GM12872 (cell line): ENCODE measurements at regions not wholly inside any gene's neighbourhood (a gene's known extent, or its start where the extent isn't known, plus 50 kb on each side); places are given as distances from the start of the nearest gene placed in this dataset.

Experiments used
- TF ChIP-seq, protein P1 (sequence below): IDR thresholded peaks from 3 replicates; pipeline ENCODE4 v1.5.1; 2011; ENCODE audit warnings: low read depth, mild to moderate bottlenecking, low read length, moderate library complexity; ENCODE audit not compliant: insufficient read depth

- TF ChIP-seq, protein P1, sequence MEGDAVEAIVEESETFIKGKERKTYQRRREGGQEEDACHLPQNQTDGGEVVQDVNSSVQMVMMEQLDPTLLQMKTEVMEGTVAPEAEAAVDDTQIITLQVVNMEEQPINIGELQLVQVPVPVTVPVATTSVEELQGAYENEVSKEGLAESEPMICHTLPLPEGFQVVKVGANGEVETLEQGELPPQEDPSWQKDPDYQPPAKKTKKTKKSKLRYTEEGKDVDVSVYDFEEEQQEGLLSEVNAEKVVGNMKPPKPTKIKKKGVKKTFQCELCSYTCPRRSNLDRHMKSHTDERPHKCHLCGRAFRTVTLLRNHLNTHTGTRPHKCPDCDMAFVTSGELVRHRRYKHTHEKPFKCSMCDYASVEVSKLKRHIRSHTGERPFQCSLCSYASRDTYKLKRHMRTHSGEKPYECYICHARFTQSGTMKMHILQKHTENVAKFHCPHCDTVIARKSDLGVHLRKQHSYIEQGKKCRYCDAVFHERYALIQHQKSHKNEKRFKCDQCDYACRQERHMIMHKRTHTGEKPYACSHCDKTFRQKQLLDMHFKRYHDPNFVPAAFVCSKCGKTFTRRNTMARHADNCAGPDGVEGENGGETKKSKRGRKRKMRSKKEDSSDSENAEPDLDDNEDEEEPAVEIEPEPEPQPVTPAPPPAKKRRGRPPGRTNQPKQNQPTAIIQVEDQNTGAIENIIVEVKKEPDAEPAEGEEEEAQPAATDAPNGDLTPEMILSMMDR = no peak
These were observed 208.4 kb upstream of the AKR1E2 start for GRCh38 chr10:4617589-4617988.

DNA sequence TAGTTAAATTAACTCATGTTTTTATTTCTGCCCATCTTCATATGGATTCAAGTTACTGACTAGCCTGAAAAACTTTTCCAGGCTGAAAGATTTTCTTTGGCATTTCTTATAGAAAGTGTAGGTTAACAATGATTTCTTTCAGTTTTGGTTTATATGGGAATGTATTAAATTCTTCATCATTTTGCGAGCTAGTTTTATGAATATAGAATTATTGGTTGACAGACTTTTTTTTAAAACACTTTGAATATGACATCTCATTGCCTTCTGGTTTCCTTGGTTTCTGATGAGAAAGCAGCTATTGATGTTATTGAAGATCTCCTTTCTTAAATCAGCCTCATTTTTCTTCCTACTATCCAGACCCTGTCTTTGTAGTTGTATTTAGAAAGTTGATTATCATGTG is 211.0 kb upstream of the AKR1E2 start:
- TF ChIP-seq, protein P1 = no peak

DNA sequence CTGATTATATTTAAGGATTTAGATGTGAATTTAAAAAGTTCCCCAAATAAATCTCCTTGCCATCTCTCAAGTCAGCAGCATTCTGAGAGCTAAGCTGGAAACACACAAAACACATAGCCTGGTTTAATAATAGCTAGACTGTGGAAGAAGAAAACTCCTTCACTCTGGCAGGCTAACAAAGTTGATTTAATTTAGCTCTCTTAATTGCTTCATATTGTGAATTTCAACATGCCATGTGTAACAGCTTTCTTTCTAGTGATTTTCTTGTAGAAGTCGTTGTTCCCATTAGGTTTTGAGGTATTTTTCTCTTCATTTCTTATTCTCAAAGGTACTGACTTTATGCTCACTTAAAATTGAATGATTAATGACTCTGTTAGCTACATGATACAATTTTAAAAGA is 216.8 kb upstream of the AKR1E2 start:
- TF ChIP-seq, protein P1 = no peak

- TF ChIP-seq, protein P1 = no peak
These were observed 218.3 kb upstream of the AKR1E2 start for GRCh38 chr10:4607681-4608080.

DNA sequence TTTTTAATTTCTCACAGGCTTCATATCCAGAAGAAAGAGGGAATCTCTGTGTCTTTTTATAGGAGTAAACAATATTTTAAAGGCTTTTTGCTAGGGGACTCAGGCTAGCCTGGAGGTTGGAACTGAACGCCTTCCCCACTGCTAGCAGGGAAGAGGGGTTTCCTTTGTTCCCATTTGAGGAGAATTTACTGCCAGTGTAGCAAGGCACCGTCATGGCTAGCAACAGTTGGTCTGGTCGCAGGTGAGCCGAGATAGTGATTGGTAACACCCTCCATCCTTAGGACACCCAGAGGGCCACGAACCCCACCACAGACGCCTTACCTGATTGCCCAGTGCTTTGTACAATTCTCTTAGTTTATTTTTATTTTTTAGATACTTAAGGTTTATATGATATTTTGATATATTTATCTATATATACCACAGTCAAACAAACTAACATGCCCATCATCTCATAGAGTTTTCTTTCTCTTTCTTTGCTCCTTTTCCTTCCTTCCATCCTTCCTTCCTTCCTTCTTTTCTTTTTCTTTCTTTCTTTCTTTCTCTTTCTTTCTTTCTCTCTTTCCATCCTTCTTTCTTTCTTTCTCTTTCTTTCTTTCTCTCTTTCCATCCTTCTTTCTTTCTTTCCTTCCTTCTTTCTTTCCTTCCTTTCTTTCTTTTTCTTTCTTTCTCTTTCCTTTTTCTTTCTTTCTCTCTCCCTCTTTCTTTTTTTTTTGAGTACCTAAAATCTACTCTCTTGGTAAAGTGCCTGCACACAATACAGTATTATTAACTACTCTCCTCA is 219.0 kb upstream of the AKR1E2 start:
- TF ChIP-seq, protein P1 = no peak

DNA sequence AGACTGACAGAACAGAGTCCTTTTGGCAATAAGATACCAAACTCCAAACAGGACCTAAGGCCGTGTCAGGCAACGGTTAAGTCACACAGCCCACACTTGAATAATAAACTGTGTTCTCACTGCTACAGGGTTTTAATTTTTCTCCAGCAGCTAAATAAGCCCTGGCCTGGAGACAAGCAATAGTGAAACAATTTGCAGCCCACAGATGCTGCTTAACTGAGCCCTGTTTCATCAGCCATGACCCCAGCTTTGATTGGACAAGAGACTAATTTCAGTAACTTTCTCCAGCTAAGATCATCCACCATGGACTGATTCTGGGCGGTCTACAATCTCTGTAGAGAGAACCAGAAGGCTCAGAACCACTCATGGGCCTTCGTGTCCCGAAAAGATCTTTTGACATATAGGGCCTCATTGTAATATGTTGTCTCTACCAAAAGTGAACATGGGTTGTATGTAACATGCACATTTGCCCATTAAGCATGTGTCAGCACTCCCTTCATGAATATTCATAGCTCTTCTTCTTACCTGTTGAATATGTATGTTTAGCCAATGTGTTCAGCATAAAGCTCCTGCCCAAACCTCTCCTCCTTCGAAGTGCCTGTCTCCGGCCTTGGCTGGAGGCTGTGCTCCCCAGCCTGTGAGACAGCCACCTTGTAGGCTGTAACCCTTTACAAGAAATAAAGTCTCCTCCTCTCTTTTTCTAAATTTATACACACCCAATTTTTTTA is 223.1 kb upstream of the AKR1E2 start:
- TF ChIP-seq, protein P1 = no peak

- TF ChIP-seq, protein P1 = no peak
These were observed 226.5 kb upstream of the AKR1E2 start for GRCh38 chr10:4599471-4599870.
